ENCODE measurements at regions not wholly inside any gene's neighbourhood (a gene's known extent, or its start where the extent isn't known, plus 50 kb on each side); places are given as distances from the start of the nearest gene placed in this dataset.

DNA sequence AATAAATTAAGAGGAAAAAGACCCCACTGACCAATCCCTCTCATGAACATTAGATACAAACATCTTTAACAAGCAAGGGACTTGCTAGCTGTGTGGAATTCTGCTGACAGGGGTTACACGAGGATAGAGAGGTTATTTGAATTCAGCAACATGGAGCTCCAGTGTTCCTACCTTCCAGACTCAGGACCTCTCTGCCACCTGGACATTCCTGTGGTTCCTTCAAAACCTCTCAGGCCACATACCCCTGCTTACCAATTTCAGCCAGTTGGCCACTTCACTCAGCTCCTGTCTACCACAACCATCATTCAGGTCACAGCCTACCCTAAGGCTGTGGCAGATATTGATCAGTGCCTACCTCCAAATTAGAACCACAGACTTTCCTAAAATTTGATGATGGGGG is 147.5 kb downstream of the RRAGC start:
- no peaks in the 10 kb centered on the region for H3K4me1 ChIP-seq (ENCODE audit: control insufficient read depth in 1 of 2, insufficient read depth in 2 of 2, low read length in 2 of 2)
- H3K4me2 ChIP-seq (ENCODE audit: low read length) = no peak overlapping the region
- intact Hi-C loops (cut with micrococcal nuclease) = no loop called here
- H3K4me3 ChIP-seq (replicated peaks in 1 of 2; ENCODE audit: low read depth in 1 of 2, low read length in 2 of 2) = no peak overlapping the region
- H4K20me1 ChIP-seq (ENCODE audit: insufficient read depth) = no peaks in the 10 kb centered on the region
- BruUV-seq (replicated peaks) = no TSS peak
- H3K27ac ChIP-seq (ENCODE audit: low read depth, low read length) = no peak overlapping the region
- POLR2A ChIA-PET = no interaction called here
- CTCF ChIA-PET = no interaction called here
- TF ChIP-seq EZH2 (IDR thresholded peaks at IDR 0.05) (no peak), TCF7L2 (IDR thresholded peaks at IDR 0.05; ENCODE audit: borderline replicate concordance, extremely low read depth, insufficient read depth, insufficient read length) (no peak), CEBPB (IDR thresholded peaks at IDR 0.05; ENCODE audit: low read depth) (no peak), FOSL1 (IDR thresholded peaks at IDR 0.05; ENCODE audit: low read depth) (no peak), ZFX (IDR thresholded peaks at IDR 0.05) (no peak), JUND (IDR thresholded peaks at IDR 0.05) (no peak), POLR2A (IDR thresholded peaks at IDR 0.05; ENCODE audit: borderline replicate concordance, extremely low read depth, insufficient read depth, insufficient read length) (no peak), SRF (IDR thresholded peaks at IDR 0.05; ENCODE audit: low read depth) (no peak), EGR1 (IDR thresholded peaks at IDR 0.05; ENCODE audit: low read depth) (no peak), ZNF274 (IDR thresholded peaks at IDR 0.05; ENCODE audit: low read depth, low read length) (no peak), SP1 (IDR thresholded peaks at IDR 0.05; ENCODE audit: low read depth) (no peak)
- TF ChIP-seq, protein P1, sequence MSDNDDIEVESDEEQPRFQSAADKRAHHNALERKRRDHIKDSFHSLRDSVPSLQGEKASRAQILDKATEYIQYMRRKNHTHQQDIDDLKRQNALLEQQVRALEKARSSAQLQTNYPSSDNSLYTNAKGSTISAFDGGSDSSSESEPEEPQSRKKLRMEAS (IDR thresholded peaks at IDR 0.05) = no peak
- TF ChIP-seq, protein P2, sequence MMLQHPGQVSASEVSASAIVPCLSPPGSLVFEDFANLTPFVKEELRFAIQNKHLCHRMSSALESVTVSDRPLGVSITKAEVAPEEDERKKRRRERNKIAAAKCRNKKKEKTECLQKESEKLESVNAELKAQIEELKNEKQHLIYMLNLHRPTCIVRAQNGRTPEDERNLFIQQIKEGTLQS (IDR thresholded peaks at IDR 0.05) = no peak
- TF ChIP-seq, protein P3, sequence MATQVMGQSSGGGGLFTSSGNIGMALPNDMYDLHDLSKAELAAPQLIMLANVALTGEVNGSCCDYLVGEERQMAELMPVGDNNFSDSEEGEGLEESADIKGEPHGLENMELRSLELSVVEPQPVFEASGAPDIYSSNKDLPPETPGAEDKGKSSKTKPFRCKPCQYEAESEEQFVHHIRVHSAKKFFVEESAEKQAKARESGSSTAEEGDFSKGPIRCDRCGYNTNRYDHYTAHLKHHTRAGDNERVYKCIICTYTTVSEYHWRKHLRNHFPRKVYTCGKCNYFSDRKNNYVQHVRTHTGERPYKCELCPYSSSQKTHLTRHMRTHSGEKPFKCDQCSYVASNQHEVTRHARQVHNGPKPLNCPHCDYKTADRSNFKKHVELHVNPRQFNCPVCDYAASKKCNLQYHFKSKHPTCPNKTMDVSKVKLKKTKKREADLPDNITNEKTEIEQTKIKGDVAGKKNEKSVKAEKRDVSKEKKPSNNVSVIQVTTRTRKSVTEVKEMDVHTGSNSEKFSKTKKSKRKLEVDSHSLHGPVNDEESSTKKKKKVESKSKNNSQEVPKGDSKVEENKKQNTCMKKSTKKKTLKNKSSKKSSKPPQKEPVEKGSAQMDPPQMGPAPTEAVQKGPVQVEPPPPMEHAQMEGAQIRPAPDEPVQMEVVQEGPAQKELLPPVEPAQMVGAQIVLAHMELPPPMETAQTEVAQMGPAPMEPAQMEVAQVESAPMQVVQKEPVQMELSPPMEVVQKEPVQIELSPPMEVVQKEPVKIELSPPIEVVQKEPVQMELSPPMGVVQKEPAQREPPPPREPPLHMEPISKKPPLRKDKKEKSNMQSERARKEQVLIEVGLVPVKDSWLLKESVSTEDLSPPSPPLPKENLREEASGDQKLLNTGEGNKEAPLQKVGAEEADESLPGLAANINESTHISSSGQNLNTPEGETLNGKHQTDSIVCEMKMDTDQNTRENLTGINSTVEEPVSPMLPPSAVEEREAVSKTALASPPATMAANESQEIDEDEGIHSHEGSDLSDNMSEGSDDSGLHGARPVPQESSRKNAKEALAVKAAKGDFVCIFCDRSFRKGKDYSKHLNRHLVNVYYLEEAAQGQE (IDR thresholded peaks at IDR 0.05; ENCODE audit: low read depth) = no peak
- H3K9ac ChIP-seq (ENCODE audit: low read length) = no peak overlapping the region
- DNase-seq (ENCODE audit: low read depth, low spot score) (no peak), ATAC-seq (no peak)
- no peak overlapping the region for H2AFZ ChIP-seq (ENCODE audit: low read depth, low read length, poor library complexity, severe bottlenecking)
- no peaks in the 10 kb centered on the region for H3K9me3 ChIP-seq (ENCODE audit: control insufficient read depth in 1 of 2, insufficient read depth in 1 of 2, low read depth in 1 of 2, low read length in 2 of 2)
- no peaks in the 10 kb centered on the region for H3K9me2 ChIP-seq (ENCODE audit: insufficient read depth)
- no peaks in the 10 kb centered on the region for H3K36me3 ChIP-seq (ENCODE audit: control insufficient read depth in 1 of 2, insufficient read depth in 2 of 2, low read length in 2 of 2)
- RAD21 ChIA-PET (ENCODE audit: low non-redundant PET in 1 of 2, low total read pairs in 2 of 2, uncharacterized antibody in 2 of 2, unreplicated experiment in 2 of 2) = interaction anchor here in 1 of 2 experiments (0.6 kb wide), 1 partner anchor 123 kb away, joined by 4 read pairs; no protein-coding TSS in a partner anchor
- H3K79me2 ChIP-seq (ENCODE audit: insufficient read depth, low read length) = no peaks in the 10 kb centered on the region
- H3K27me3 ChIP-seq (ENCODE audit: insufficient read depth, low read length) = peaks cover 7% of the 10 kb centered on the region; the same call in 1 of the 2 replicates
